Right ventricle myocardium inferior (tissue), 1 donor: ENCODE measurements at regions not wholly inside any gene's neighbourhood (a gene's known extent, or its start where the extent isn't known, plus 50 kb on each side); places are given as distances from the start of the nearest gene placed in this dataset.
A peak's percentile ranks its signal among the peaks of the same experiment; 100 is the strongest.

Experiments used
- ATAC-seq: fragments of 200-7000 bp; cut with Tn5 transposase; one replicate; pipeline ENCODE4 v1.9.1; 2020; ENCODE audit warnings: mild to moderate bottlenecking, moderate library complexity
- DNase-seq: peaks from one replicate; pipeline ENCODE4 v3.0.0; 2021; ENCODE audit errors: missing footprints
- intact Hi-C: fragments of 100-400 bp; cut with DNase I; formaldehyde crosslinking; loops from one replicate; pipeline ENCODE4 v1.11.0; 2022
- donor health status: DM: no; HTN: yes; CAD: no; lungs with severe emphysema.

GRCh38 chr6:166764473-166765233 is 137.6 kb upstream of the RPS6KA2 start:
- intact Hi-C loops: no loop called here
- DNase-seq: no peak
- no peak for ATAC-seq

GRCh38 chr6:166763606-166764472 is 136.8 kb upstream of the RPS6KA2 start:
- DNase-seq (no peak), ATAC-seq (no peak)
- intact Hi-C loops: no loop called here

GRCh38 chr6:166761801-166762200 is 134.8 kb upstream of the RPS6KA2 start:
- ATAC-seq (no peak), DNase-seq (no peak)
- intact Hi-C loops: no loop called here

- intact Hi-C loops: no loop called here
- DNase-seq (no peak), ATAC-seq (no peak)
These were observed 133.2 kb upstream of the RPS6KA2 start for GRCh38 chr6:166760288-166760687.

- DNase-seq (no peak), ATAC-seq (no peak)
- intact Hi-C loops: no loop called here
These were observed 131.2 kb upstream of the RPS6KA2 start for GRCh38 chr6:166758136-166758704.

GRCh38 chr6:166757232-166758135 is 130.4 kb upstream of the RPS6KA2 start:
- intact Hi-C loops: no loop called here
- ATAC-seq: no peak
- no peak for DNase-seq

- ATAC-seq (no peak), DNase-seq (no peak)
- intact Hi-C loops: no loop called here
These were observed 127.4 kb upstream of the RPS6KA2 start for GRCh38 chr6:166754218-166755030.

GRCh38 chr6:166752928-166753721 is 126.1 kb upstream of the RPS6KA2 start:
- ATAC-seq (no peak), DNase-seq (no peak)
- intact Hi-C loops: no loop called here

- ATAC-seq (no peak), DNase-seq (no peak)
- intact Hi-C loops: no loop called here
These were observed 125.0 kb upstream of the RPS6KA2 start for GRCh38 chr6:166752097-166752496.

- intact Hi-C loops: no loop called here
- no peak for ATAC-seq
- peak; percentile 78 for DNase-seq
These were observed 124.1 kb upstream of the RPS6KA2 start for GRCh38 chr6:166751051-166751595.

- ATAC-seq: no peak
- intact Hi-C loops: no loop called here
These were observed 123.2 kb upstream of the RPS6KA2 start for GRCh38 chr6:166750108-166750793.

GRCh38 chr6:166749666-166750065 is 122.6 kb upstream of the RPS6KA2 start:
- ATAC-seq (no peak), DNase-seq (no peak)
- intact Hi-C loops: no loop called here

More at GRCh38 chr6:166750108-166750793, 123.2 kb upstream of the RPS6KA2 start:
- DNase-seq: no peak

- no peak for DNase-seq
- intact Hi-C loops: no loop called here
- ATAC-seq: no peak
These were observed 120.9 kb upstream of the RPS6KA2 start for GRCh38 chr6:166747644-166748595.

GRCh38 chr6:166745801-166746668 is 119.0 kb upstream of the RPS6KA2 start:
- no peak for DNase-seq
- ATAC-seq: no peak
- intact Hi-C loops: no loop called here
